ENCODE measurements at regions not wholly inside any gene's neighbourhood (a gene's known extent, or its start where the extent isn't known, plus 50 kb on each side); places are given as distances from the start of the nearest gene placed in this dataset.
"Not testable (repeated sequence)": the region's sequence is repeated elsewhere in the genome, so short reads cannot be mapped to it uniquely, and the experiment has no call there.

GRCh38 chr13:44812818-44813217, 176.5 kb downstream of the NUFIP1 start:
- DNase-seq, result no peak

GRCh38 chr13:44810061-44810840, 179.0 kb downstream of the NUFIP1 start:
- DNase-seq, result peak; percentile 31

- peak; percentile 31 for DNase-seq
Observed at GRCh38 chr13:44809190-44809589, 180.1 kb downstream of the NUFIP1 start.

GRCh38 chr13:44808185-44808584, 181.1 kb downstream of the NUFIP1 start:
- DNase-seq, result no peak

GRCh38 chr13:44807449-44808034, 181.7 kb downstream of the NUFIP1 start:
- DNase-seq, result no peak

- no peak for DNase-seq
Observed at GRCh38 chr13:44806826-44807225, 182.4 kb downstream of the NUFIP1 start.

- no peak for DNase-seq
Observed at GRCh38 chr13:44805585-44805984, 183.7 kb downstream of the NUFIP1 start.

GRCh38 chr13:44803390-44803789, 185.9 kb downstream of the NUFIP1 start:
- no peak for DNase-seq

GRCh38 chr13:44802491-44802890, 186.8 kb downstream of the NUFIP1 start:
- DNase-seq, result no peak

GRCh38 chr13:44801990-44802389, 187.3 kb downstream of the NUFIP1 start:
- no peak for DNase-seq

- DNase-seq, result no peak
Observed at GRCh38 chr13:44800626-44801025, 188.6 kb downstream of the NUFIP1 start.

- no peak for DNase-seq
Observed at GRCh38 chr13:44797685-44798084, 191.6 kb downstream of the NUFIP1 start.

- peak; percentile 36 for DNase-seq
Observed at GRCh38 chr13:44796597-44797490, 192.4 kb downstream of the NUFIP1 start.

- not testable (repeated sequence) for DNase-seq
Observed at GRCh38 chr13:44796039-44796438, 193.2 kb downstream of the NUFIP1 start.

GRCh38 chr13:44795176-44795575, 194.1 kb downstream of the NUFIP1 start:
- DNase-seq, result no peak

- no peak for DNase-seq
Observed at GRCh38 chr13:44792096-44792495, 197.2 kb downstream of the NUFIP1 start.

GRCh38 chr13:44790289-44790688, 199.0 kb downstream of the NUFIP1 start:
- no peak for DNase-seq

GRCh38 chr13:44787617-44788016, 201.7 kb downstream of the NUFIP1 start:
- DNase-seq, result no peak

- no peak for DNase-seq
Observed at GRCh38 chr13:44786756-44787155, 202.5 kb downstream of the NUFIP1 start.

- DNase-seq, result no peak
Observed at GRCh38 chr13:44785401-44785800, 203.9 kb downstream of the NUFIP1 start.

- no peak for DNase-seq
Observed at GRCh38 chr13:44784708-44785080, 204.6 kb downstream of the NUFIP1 start.

- DNase-seq, result no peak
Observed at GRCh38 chr13:44783994-44784707, 205.1 kb downstream of the NUFIP1 start.

All from DMS79 (cell line).